Endodermal cell (in vitro differentiated cells): ENCODE measurements at regions not wholly inside any gene's neighbourhood (a gene's known extent, or its start where the extent isn't known, plus 50 kb on each side); places are given as distances from the start of the nearest gene placed in this dataset.

Experiments
- DNase-seq: peaks from one replicate; pipeline ENCODE4 v3.0.0-alpha.2; 2017
- H3K27ac ChIP-seq: 2 replicates; pipeline ENCODE4 v1.5.1; 2013; ENCODE audit warnings: mild to moderate bottlenecking, low read depth, low read length, moderate library complexity
- H3K27me3 ChIP-seq: 2 replicates; pipeline ENCODE4 v1.6.1; 2013; ENCODE audit warnings: mild to moderate bottlenecking, low read length, moderate library complexity; ENCODE audit not compliant: insufficient read depth, control insufficient read depth, poor library complexity, severe bottlenecking
- H3K36me3 ChIP-seq: 2 replicates; pipeline ENCODE4 v1.7.0; 2013; ENCODE audit warnings: mild to moderate bottlenecking, low read length, moderate library complexity; ENCODE audit not compliant: control insufficient read depth, insufficient read depth
- H3K4me1 ChIP-seq: one replicate; pipeline ENCODE4 v1.7.0; 2013; ENCODE audit warnings: low read length; ENCODE audit not compliant: control insufficient read depth, insufficient read depth
- H3K4me3 ChIP-seq: 2 replicates; pipeline ENCODE4 v1.5.1; 2013; ENCODE audit warnings: mild to moderate bottlenecking, low read length, moderate library complexity
- H3K9ac ChIP-seq: 2 replicates; pipeline ENCODE4 v1.6.1; 2013; ENCODE audit warnings: mild to moderate bottlenecking, low read length, moderate library complexity; ENCODE audit not compliant: poor library complexity, severe bottlenecking; ENCODE audit errors: extremely low read depth
- H3K9me3 ChIP-seq: 2 replicates; pipeline ENCODE4 v1.6.1; 2013; ENCODE audit warnings: mild to moderate bottlenecking, low read length, moderate library complexity; ENCODE audit not compliant: control insufficient read depth
- H3K27ac Mint-ChIP-seq: 2 replicates; pipeline ENCODE4 v1.8.0; 2020; ENCODE audit warnings: mixed read lengths
- H3K27me3 Mint-ChIP-seq: 2 replicates; pipeline ENCODE4 v1.8.0; 2021; ENCODE audit warnings: mild to moderate bottlenecking, mixed read lengths; ENCODE audit not compliant: insufficient read depth
- H3K36me3 Mint-ChIP-seq: 2 replicates; pipeline ENCODE4 v1.8.0; 2020; ENCODE audit warnings: low read depth, mixed read lengths
- H3K4me1 Mint-ChIP-seq: 2 replicates; pipeline ENCODE4 v1.8.0; 2020; ENCODE audit warnings: mixed read lengths
- H3K4me3 Mint-ChIP-seq: 2 replicates; pipeline ENCODE4 v1.8.0; 2020; ENCODE audit warnings: mild to moderate bottlenecking, moderate library complexity, mixed read lengths
- H3K9me3 Mint-ChIP-seq: 2 replicates; pipeline ENCODE4 v1.8.0; 2020; ENCODE audit warnings: mild to moderate bottlenecking, mixed read lengths
- CTCF ChIP-seq: fragments of 200-600 bp; sonication (generic); conservative IDR thresholded peaks from 2 replicates; pipeline ENCODE4 v1.5.0; 2021; ENCODE audit warnings: antibody characterized with exemption, mild to moderate bottlenecking
- WGBS, 2 experiments: methylation state at CpG; one replicate each; pipeline versions ENCODE4 v1.1.5 to v1.1.7; 2013; ENCODE audit warnings: missing lambda C conversion rate in 2 of 2, mixed read lengths in 1 of 2; ENCODE audit not compliant: insufficient coverage in 1 of 2, insufficient read length in 1 of 2; 5-methylcytosine and 5-hydroxymethylcytosine counted together

DNA sequence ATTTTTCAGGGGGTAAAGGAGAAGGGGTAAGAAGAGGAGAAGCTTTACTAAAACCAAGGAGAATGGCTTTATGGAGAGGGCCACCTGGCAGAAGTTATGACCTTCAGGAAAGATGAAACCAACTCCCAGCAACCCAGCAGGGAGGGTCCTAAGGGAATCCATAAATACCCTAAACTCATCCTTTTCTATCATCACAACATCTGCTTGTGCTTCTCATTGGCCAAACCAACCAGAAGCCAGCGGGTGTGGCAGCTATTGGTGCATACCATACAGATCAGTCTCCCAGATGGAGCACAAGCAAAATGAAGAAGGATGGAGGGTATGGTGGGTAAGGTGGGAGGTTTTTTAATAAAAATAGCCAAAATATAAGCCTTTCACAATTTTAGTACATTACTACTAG is 58.5 kb upstream of the ARSJ start:
- Mint-ChIP-seq H3K27me3 (no peaks in the 10 kb centered on the region), H3K4me1 (no peaks in the 10 kb centered on the region), H3K4me3 (no peak overlapping the region), H3K9me3 (no peaks in the 10 kb centered on the region), H3K36me3 (no peaks in the 10 kb centered on the region), H3K27ac (no peak overlapping the region)
- no peaks in the 10 kb centered on the region for H3K36me3 ChIP-seq
- DNase-seq = no peak
- 100% methylated on average over 1 of the region's 1 CpG; no CpG with 5 or more reads in 1 of the 2 experiments for whole genome bisulfite sequencing, 2 experiments
- no peaks in the 10 kb centered on the region for H3K27me3 ChIP-seq
- H3K9ac ChIP-seq = no peak overlapping the region
- H3K4me3 ChIP-seq = no peak overlapping the region
- H3K9me3 ChIP-seq = no peaks in the 10 kb centered on the region
- no peaks in the 10 kb centered on the region for H3K4me1 ChIP-seq
- no peak overlapping the region for H3K27ac ChIP-seq
- no peak for TF ChIP-seq CTCF

DNA sequence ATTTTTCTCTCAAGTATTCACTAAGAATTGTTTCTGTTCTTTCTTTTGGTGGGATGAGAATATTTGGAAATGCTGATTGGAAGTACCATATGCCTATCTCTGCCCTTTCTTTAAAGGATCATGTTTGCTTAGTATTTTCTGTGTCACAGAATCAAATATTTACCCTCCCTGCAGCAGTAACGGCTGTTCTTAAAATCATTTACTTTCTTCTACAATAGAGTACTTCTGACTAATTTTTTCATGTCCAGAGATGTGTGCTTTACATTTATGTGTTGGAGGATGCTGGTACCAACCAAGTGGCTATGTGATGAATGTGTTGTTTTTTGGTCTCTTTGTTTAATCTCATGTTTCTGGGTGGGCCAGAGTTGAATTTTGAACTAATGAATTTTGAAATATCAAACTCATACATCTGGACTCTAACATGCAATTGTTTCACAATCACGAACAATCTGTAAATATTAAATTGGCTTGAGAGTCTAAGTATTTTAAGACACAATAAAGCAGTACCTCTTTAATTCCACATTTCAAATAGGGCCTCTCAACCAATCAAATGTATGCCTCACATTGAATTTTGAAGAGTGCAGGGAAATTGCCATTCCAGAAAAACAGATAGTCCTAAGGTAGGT is 59.4 kb upstream of the ARSJ start:
- no peak for TF ChIP-seq CTCF
- no peaks in the 10 kb centered on the region for H3K9me3 ChIP-seq
- H3K36me3 ChIP-seq = no peaks in the 10 kb centered on the region
- no peak for DNase-seq
- H3K4me3 ChIP-seq = no peak overlapping the region
- H3K27me3 Mint-ChIP-seq = no peaks in the 10 kb centered on the region
- no peak overlapping the region for H3K27ac Mint-ChIP-seq
- H3K4me1 ChIP-seq = no peaks in the 10 kb centered on the region
- 79% methylated on average over 2 of the region's 2 CpGs; no CpG with 5 or more reads in 1 of the 2 experiments for WGBS, 2 experiments
- no peak overlapping the region for H3K4me3 Mint-ChIP-seq
- H3K27me3 ChIP-seq = no peaks in the 10 kb centered on the region
- no peaks in the 10 kb centered on the region for H3K9me3 Mint-ChIP-seq
- no peaks in the 10 kb centered on the region for H3K36me3 Mint-ChIP-seq
- no peaks in the 10 kb centered on the region for H3K4me1 Mint-ChIP-seq
- no peak overlapping the region for H3K9ac ChIP-seq
- H3K27ac ChIP-seq = no peak overlapping the region

DNA sequence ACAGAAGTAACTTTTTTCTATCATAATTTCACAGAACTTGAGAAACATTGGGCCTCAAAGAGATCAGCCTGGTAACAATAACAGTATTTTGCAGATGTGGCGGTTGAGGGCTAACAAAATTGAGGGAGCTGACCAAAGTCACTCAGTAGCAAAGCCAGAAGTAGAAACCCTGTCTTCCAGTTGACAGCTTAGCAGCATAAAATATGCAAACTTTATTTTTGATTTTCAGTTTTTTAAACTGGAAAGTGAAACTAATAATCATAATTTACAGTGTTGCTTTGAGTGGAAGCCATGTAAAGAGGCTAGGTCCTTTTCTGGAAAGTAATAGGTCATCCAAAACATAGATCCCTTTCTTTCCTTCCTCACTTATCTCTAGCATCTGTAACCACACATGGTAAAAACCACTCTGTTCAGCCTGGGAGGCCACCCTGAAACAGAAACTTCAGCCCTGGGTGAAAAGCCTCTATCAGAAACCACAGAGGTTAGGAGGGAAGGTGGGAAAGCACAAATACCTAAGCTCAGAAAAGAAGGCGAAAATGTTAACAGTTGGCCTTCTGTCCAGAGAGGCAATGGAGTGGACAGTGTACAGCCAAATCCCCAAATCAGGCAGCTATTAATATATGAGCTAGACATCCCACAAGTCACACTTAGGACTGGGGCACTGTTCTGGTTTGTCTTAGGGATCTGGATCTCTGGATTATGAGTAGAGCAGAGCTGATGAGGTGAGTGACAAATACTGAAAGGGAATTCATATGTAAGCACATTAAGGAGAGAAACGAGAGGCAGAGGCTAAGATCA is 61.1 kb upstream of the ARSJ start:
- Mint-ChIP-seq H3K4me1 (no peaks in the 10 kb centered on the region), H3K9me3 (no peaks in the 10 kb centered on the region), H3K27ac (no peak overlapping the region), H3K27me3 (no peaks in the 10 kb centered on the region), H3K4me3 (no peak overlapping the region), H3K36me3 (no peaks in the 10 kb centered on the region)
- no peak for DNase-seq
- WGBS, 2 experiments = 93 to 100% methylated on average over 2 of the region's 3 CpGs
- Histone ChIP-seq H3K9me3 (no peaks in the 10 kb centered on the region), H3K4me3 (no peak overlapping the region), H3K4me1 (no peaks in the 10 kb centered on the region), H3K9ac (no peak overlapping the region), H3K27ac (no peak overlapping the region), H3K36me3 (no peaks in the 10 kb centered on the region), H3K27me3 (no peaks in the 10 kb centered on the region)
- no peak for TF ChIP-seq CTCF
